Activated CD4-positive, CD25-positive, alpha-beta regulatory T cell (primary cell): ENCODE measurements at regions not wholly inside any gene's neighbourhood (a gene's known extent, or its start where the extent isn't known, plus 50 kb on each side); places are given as distances from the start of the nearest gene placed in this dataset.

Experiments used
- DNase-seq, 4 experiments: peaks; one replicate each; lab custom pipeline; 2025; lab: John Stamatoyannopoulos, UW

GRCh38 chr16:86740906-86741799, 162.8 kb downstream of the FOXL1 start:
- no peak for DNase-seq

GRCh38 chr16:86747761-86748160, 169.4 kb downstream of the FOXL1 start:
- DNase-seq, result no peak

- DNase-seq, result no peak
Observed at GRCh38 chr16:86748652-86749051, 170.3 kb downstream of the FOXL1 start.

GRCh38 chr16:86751076-86752030, 173.0 kb downstream of the FOXL1 start:
- DNase-seq, result no peak

GRCh38 chr16:86752582-86753175, 174.3 kb downstream of the FOXL1 start:
- DNase-seq, result no peak

- no peak for DNase-seq
Observed at GRCh38 chr16:86753399-86753798, 175.1 kb downstream of the FOXL1 start.

GRCh38 chr16:86755571-86756006, 177.2 kb downstream of the FOXL1 start:
- DNase-seq, result no peak

- no peak for DNase-seq
Observed at GRCh38 chr16:86756882-86757703, 178.7 kb downstream of the FOXL1 start.

GRCh38 chr16:86757704-86758040, 179.3 kb downstream of the FOXL1 start:
- no peak for DNase-seq

- no peak for DNase-seq
Observed at GRCh38 chr16:86758932-86759331, 180.6 kb downstream of the FOXL1 start.

- DNase-seq, result peak in 3 of 4 experiments; percentile 7 to 19 (median 15)
Observed at GRCh38 chr16:86761111-86762031, 183.0 kb downstream of the FOXL1 start.

- DNase-seq, result no peak
Observed at GRCh38 chr16:86762095-86762494, 183.7 kb downstream of the FOXL1 start.

- no peak for DNase-seq
Observed at GRCh38 chr16:86763819-86764218, 185.5 kb downstream of the FOXL1 start.

GRCh38 chr16:86764551-86764950, 186.2 kb downstream of the FOXL1 start:
- no peak for DNase-seq

GRCh38 chr16:86765389-86766026, 187.2 kb downstream of the FOXL1 start:
- no peak for DNase-seq

GRCh38 chr16:86766700-86767099, 188.4 kb downstream of the FOXL1 start:
- DNase-seq, result no peak

GRCh38 chr16:86768228-86768791, 190.0 kb downstream of the FOXL1 start:
- no peak for DNase-seq

- DNase-seq, result no peak
Observed at GRCh38 chr16:86768999-86769398, 190.7 kb downstream of the FOXL1 start.
